ACC112 (cell line): ENCODE measurements at regions not wholly inside any gene's neighbourhood (a gene's known extent, or its start where the extent isn't known, plus 50 kb on each side); places are given as distances from the start of the nearest gene placed in this dataset.

ENCODE experiments used
- H2AFZ ChIP-seq: fragments of 200-600 bp; sonication (generic); one replicate; pipeline ENCODE4 v1.6.0; 2017; ENCODE audit warnings: antibody characterized with exemption, low read length; ENCODE audit not compliant: unreplicated experiment
- H3K27ac ChIP-seq: fragments of 200-600 bp; sonication (generic); 2 replicates; pipeline ENCODE4 v1.5.1; 2014; ENCODE audit warnings: low read depth, mild to moderate bottlenecking, antibody characterized with exemption, low read length, moderate library complexity
- H3K27me3 ChIP-seq: fragments of 200-600 bp; sonication (generic); 2 replicates; pipeline ENCODE4 v1.6.1; 2014; ENCODE audit warnings: mild to moderate bottlenecking, antibody characterized with exemption, low read length, moderate library complexity, mixed read lengths; ENCODE audit not compliant: insufficient read depth
- H3K36me3 ChIP-seq: fragments of 200-600 bp; sonication (generic); 2 replicates; pipeline ENCODE4 v1.6.1; 2016; ENCODE audit warnings: mild to moderate bottlenecking, antibody characterized with exemption, low read length, moderate library complexity, mixed read lengths; ENCODE audit not compliant: insufficient read depth
- H3K4me1 ChIP-seq: fragments of 200-600 bp; sonication (generic); one replicate; pipeline ENCODE4 v1.6.1; 2016; ENCODE audit warnings: low read length, mixed read lengths; ENCODE audit not compliant: insufficient read depth, unreplicated experiment, control insufficient read depth
- H3K4me3 ChIP-seq: fragments of 200-600 bp; sonication (generic); 2 replicates; pipeline ENCODE4 v1.5.1; 2014; ENCODE audit warnings: mild to moderate bottlenecking, low read depth, low read length
- H3K79me2 ChIP-seq: fragments of 200-600 bp; sonication (generic); one replicate; pipeline ENCODE4 v1.6.0; 2016; ENCODE audit warnings: low read length; ENCODE audit not compliant: control insufficient read depth, unreplicated experiment, insufficient read depth

- no peaks in the 10 kb centered on the region for H3K79me2 ChIP-seq
- peaks cover 54% of the 10 kb centered on the region for H3K27me3 ChIP-seq
- no peaks in the 10 kb centered on the region for H3K4me1 ChIP-seq
- H2AFZ ChIP-seq, result no peak overlapping the region
- H3K4me3 ChIP-seq, result no peak overlapping the region
- no peaks in the 10 kb centered on the region for H3K36me3 ChIP-seq
- no peak overlapping the region for H3K27ac ChIP-seq
Measured at GRCh38 chr11:119490253-119491006, 67.5 kb upstream of the THY1 start.

DNA sequence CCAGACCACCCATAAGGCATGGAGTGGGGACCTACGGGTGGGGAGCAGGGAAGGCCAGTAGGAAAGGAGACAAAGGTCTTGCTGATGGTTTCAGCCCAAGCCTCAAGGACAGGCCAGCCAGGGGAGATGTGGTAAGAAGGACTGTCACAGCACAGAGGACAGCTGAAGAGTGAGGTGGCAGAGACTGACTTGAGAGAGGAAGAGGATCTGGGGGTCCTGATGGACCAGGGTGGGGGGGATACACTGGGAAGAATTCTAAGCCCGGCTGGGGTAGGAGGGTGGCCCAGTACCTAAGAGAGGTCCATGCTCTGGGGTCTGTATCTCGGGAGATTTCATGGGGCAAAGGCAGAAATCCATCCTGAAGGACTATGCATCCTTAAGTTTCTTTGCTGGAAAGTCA, 66.1 kb upstream of the THY1 start:
- Histone ChIP-seq H3K4me3 (no peak overlapping the region), H3K27me3 (peaks cover 50% of the 10 kb centered on the region), H3K4me1 (no peaks in the 10 kb centered on the region)

GRCh38 chr11:119488256-119488995, 65.5 kb upstream of the THY1 start:
- H3K36me3 ChIP-seq, result no peaks in the 10 kb centered on the region
- no peaks in the 10 kb centered on the region for H3K79me2 ChIP-seq
- H3K4me3 ChIP-seq, result no peak overlapping the region

More for the DNA sequence above, 66.1 kb upstream of the THY1 start:
- Histone ChIP-seq H3K36me3 (no peaks in the 10 kb centered on the region), H3K27ac (no peak overlapping the region), H2AFZ (no peak overlapping the region), H3K79me2 (no peaks in the 10 kb centered on the region)

GRCh38 chr11:119486691-119487259, 63.8 kb upstream of the THY1 start:
- H3K79me2 ChIP-seq, result no peaks in the 10 kb centered on the region
- H3K36me3 ChIP-seq, result no peaks in the 10 kb centered on the region
- no peak overlapping the region for H3K4me3 ChIP-seq
- H2AFZ ChIP-seq, result no peak overlapping the region
- H3K27me3 ChIP-seq, result peaks cover 62% of the 10 kb centered on the region
- no peak overlapping the region for H3K27ac ChIP-seq
- H3K4me1 ChIP-seq, result no peaks in the 10 kb centered on the region

More at GRCh38 chr11:119488256-119488995, 65.5 kb upstream of the THY1 start:
- no peak overlapping the region for H2AFZ ChIP-seq
- H3K27me3 ChIP-seq, result peaks cover 47% of the 10 kb centered on the region
- H3K27ac ChIP-seq, result no peak overlapping the region
- H3K4me1 ChIP-seq, result no peaks in the 10 kb centered on the region

DNA sequence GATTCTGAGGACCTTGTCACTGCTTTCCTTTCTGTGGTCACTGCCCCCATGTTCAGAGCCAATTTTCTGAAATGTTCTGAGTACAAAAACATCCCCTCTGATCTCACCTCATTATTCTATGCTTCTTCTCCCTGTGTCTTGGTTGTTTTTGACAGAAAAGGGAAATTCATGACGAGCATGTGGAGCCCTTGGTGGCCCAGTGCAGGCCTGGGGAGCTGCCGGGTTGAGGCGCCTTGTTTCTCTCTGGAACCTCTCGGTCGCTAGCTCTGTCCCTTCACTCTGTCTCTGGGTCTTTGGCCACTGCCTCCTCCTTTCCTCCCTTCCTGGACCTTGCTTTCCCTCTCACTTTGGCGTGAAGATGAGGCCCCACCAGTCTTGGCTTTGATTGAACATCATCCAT, 63.0 kb upstream of the THY1 start:
- H2AFZ ChIP-seq, result no peak overlapping the region

GRCh38 chr11:119484741-119485605, 62.0 kb upstream of the THY1 start:
- peaks cover 8% of the 10 kb centered on the region for H3K4me1 ChIP-seq
- no peaks in the 10 kb centered on the region for H3K79me2 ChIP-seq
- H3K36me3 ChIP-seq, result no peaks in the 10 kb centered on the region
- H3K4me3 ChIP-seq, result no peak overlapping the region
- H3K27ac ChIP-seq, result no peak overlapping the region
- H3K27me3 ChIP-seq, result peaks cover 59% of the 10 kb centered on the region
- no peak overlapping the region for H2AFZ ChIP-seq

More for the DNA sequence above, 63.0 kb upstream of the THY1 start:
- Histone ChIP-seq H3K36me3 (no peaks in the 10 kb centered on the region), H3K79me2 (no peaks in the 10 kb centered on the region), H3K4me1 (peaks cover 1% of the 10 kb centered on the region), H3K4me3 (no peak overlapping the region), H3K27ac (no peak overlapping the region), H3K27me3 (peaks cover 66% of the 10 kb centered on the region)

DNA sequence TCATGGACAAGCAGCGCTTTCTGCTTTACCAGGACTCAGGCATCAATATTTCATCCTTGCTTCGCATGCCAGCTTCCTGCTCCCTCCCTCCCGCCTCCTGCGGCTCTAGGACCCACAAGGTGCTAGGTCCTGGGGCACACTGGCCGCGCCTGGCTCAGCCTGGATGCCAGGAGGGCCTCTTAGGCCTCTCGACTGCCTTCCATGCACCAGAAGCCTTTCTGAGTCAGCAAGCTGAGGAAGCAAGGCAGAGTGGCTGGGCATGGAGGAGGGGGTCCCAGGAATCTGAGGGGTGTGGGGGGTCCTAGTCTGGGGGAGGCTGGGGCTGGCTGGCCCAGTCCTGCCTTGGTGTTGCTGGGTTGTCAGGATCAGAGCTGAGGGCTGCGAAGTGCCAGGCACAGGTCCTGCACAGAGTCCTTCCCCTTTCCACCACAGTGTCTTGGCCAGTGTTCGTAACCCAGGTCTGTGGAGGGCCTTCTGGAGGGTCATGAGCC, 61.0 kb upstream of the THY1 start:
- Histone ChIP-seq H3K27ac (no peak overlapping the region), H3K4me3 (no peak overlapping the region), H3K36me3 (no peaks in the 10 kb centered on the region), H3K4me1 (peaks cover 8% of the 10 kb centered on the region), H3K27me3 (peaks cover 49% of the 10 kb centered on the region), H3K79me2 (no peaks in the 10 kb centered on the region), H2AFZ (no peak overlapping the region)

GRCh38 chr11:119483341-119483880, 60.4 kb upstream of the THY1 start:
- Histone ChIP-seq H3K4me1 (peaks cover 8% of the 10 kb centered on the region), H3K27ac (no peak overlapping the region), H3K79me2 (no peaks in the 10 kb centered on the region), H3K27me3 (peaks cover 44% of the 10 kb centered on the region), H2AFZ (no peak overlapping the region), H3K36me3 (no peaks in the 10 kb centered on the region), H3K4me3 (no peak overlapping the region)

GRCh38 chr11:119482521-119483011, 59.6 kb upstream of the THY1 start:
- Histone ChIP-seq H2AFZ (no peak overlapping the region), H3K27me3 (peaks cover 35% of the 10 kb centered on the region), H3K4me1 (peaks cover 8% of the 10 kb centered on the region), H3K79me2 (no peaks in the 10 kb centered on the region), H3K4me3 (no peak overlapping the region), H3K27ac (no peak overlapping the region), H3K36me3 (no peaks in the 10 kb centered on the region)
